B cell (primary cell): ENCODE measurements at regions not wholly inside any gene's neighbourhood (a gene's known extent, or its start where the extent isn't known, plus 50 kb on each side); places are given as distances from the start of the nearest gene placed in this dataset.

ENCODE experiments used
- ATAC-seq: fragments of 200-7000 bp; cut with Tn5 transposase; one replicate; pipeline ENCODE4 v1.10.0; 2021; ENCODE audit warnings: low read depth, mild to moderate bottlenecking, moderate number of reproducible peaks, moderate library complexity
- CTCF ChIA-PET: fragments of 350-600 bp; sonication (Branson Sonifier 250); formaldehyde crosslinking; loops from one replicate; lab custom pipeline; 2021; ENCODE audit warnings: antibody characterized with exemption, inconsistent platforms; lab: Charles Lee
- POLR2A ChIA-PET: fragments of 350-600 bp; sonication (Branson Sonifier 250); formaldehyde crosslinking; loops from one replicate; lab custom pipeline; 2021; ENCODE audit warnings: antibody characterized with exemption; lab: Charles Lee
- DNase-seq: peaks from one replicate; pipeline ENCODE4 v3.0.0; 2013
- H2AFZ ChIP-seq: 2 replicates; pipeline ENCODE4 v1.6.1; 2012; ENCODE audit warnings: mild to moderate bottlenecking, low read depth, low read length; ENCODE audit not compliant: insufficient read depth, poor library complexity, severe bottlenecking
- H3K27ac ChIP-seq, 2 donors: 1 replicate in 1 of 2; 2 replicates in 1 of 2; pipeline ENCODE4 v1.5.1; 2012 to 2013; ENCODE audit warnings: low read length in 2 of 2, mild to moderate bottlenecking in 2 of 2, moderate library complexity in 1 of 2
- H3K27me3 ChIP-seq, 4 experiments: fragments of 200-600 bp in 1 of 4; sonication (generic) in 1 of 4; replicated peaks in 1 of 4; 1 replicate in 2 of 4; 2 replicates in 2 of 4; pipeline versions ENCODE4 v1.6.1 to v1.7.0; 2013 to 2016; ENCODE audit warnings: low read length in 3 of 4, mild to moderate bottlenecking in 2 of 4, mixed read lengths in 1 of 4, moderate library complexity in 1 of 4; ENCODE audit not compliant: insufficient read depth in 4 of 4, control insufficient read depth in 3 of 4; ENCODE audit errors: control extremely low read depth in 1 of 4
- H3K36me3 ChIP-seq, 2 experiments: replicated peaks in 1 of 2; 1 replicate in 1 of 2; 2 replicates in 1 of 2; pipeline versions ENCODE4 v1.6.1 to v1.7.1; 2013; ENCODE audit warnings: low read length in 1 of 2; ENCODE audit not compliant: insufficient read depth in 2 of 2, control insufficient read depth in 1 of 2; ENCODE audit errors: control extremely low read depth in 1 of 2, extremely low read depth in 1 of 2
- H3K4me1 ChIP-seq, 2 donors: fragments of 200-600 bp in 1 of 2; sonication (generic) in 1 of 2; 1 replicate in 1 of 2; 2 replicates in 1 of 2; pipeline versions ENCODE4 v1.5.1 to v1.6.1; 2013 to 2017; ENCODE audit warnings: low read length in 2 of 2; ENCODE audit not compliant: control insufficient read depth in 2 of 2, insufficient read depth in 2 of 2
- H3K4me2 ChIP-seq: replicated peaks from 2 replicates; pipeline ENCODE3; 2012; ENCODE audit warnings: mild to moderate bottlenecking, low read depth, low read length; ENCODE audit not compliant: poor library complexity, severe bottlenecking
- H3K4me3 ChIP-seq, 5 experiments: fragments of 200-600 bp in 1 of 5; sonication (generic) in 1 of 5; 1 replicate in 3 of 5; 2 replicates in 2 of 5; pipeline versions ENCODE4 v1.5.1 to v1.7.0; 2011 to 2016; ENCODE audit warnings: low read length in 4 of 5, mild to moderate bottlenecking in 4 of 5, low read depth in 2 of 5, control low read depth in 1 of 5, moderate library complexity in 1 of 5; ENCODE audit not compliant: insufficient read depth in 1 of 5; ENCODE audit errors: control extremely low read depth in 1 of 5, extremely low read depth in 1 of 5
- H3K79me2 ChIP-seq: fragments of 200-600 bp; sonication (generic); one replicate; pipeline ENCODE4 v1.6.0; 2016; ENCODE audit warnings: low read length; ENCODE audit not compliant: control insufficient read depth, insufficient read depth
- H3K9ac ChIP-seq: fragments of 200-600 bp; sonication (generic); 2 replicates; pipeline ENCODE4 v1.6.1; 2017; ENCODE audit warnings: mild to moderate bottlenecking, low read length, moderate library complexity
- H3K9me3 ChIP-seq, 3 donors: one replicate each; pipeline versions ENCODE4 v1.6.1 to v1.7.1; 2013; ENCODE audit warnings: low read length in 2 of 3; ENCODE audit not compliant: control insufficient read depth in 2 of 3, insufficient read depth in 1 of 3; ENCODE audit errors: control extremely low read depth in 1 of 3
- H4K20me1 ChIP-seq: 2 replicates; pipeline ENCODE4 v1.6.0; 2012; ENCODE audit warnings: mild to moderate bottlenecking, low read length; ENCODE audit not compliant: insufficient read depth, control insufficient read depth, poor library complexity, severe bottlenecking
- H3K27ac Mint-ChIP-seq: one replicate; pipeline ENCODE4 v1.8.0; 2021; ENCODE audit warnings: mixed read lengths
- H3K27me3 Mint-ChIP-seq: one replicate; pipeline ENCODE4 v1.8.0; 2021; ENCODE audit warnings: mixed read lengths
- H3K4me1 Mint-ChIP-seq: one replicate; pipeline ENCODE4 v1.8.0; 2021; ENCODE audit warnings: mixed read lengths
- H3K4me3 Mint-ChIP-seq: one replicate; pipeline ENCODE4 v1.8.0; 2021; ENCODE audit warnings: mixed read lengths
- H3K9me3 Mint-ChIP-seq: one replicate; pipeline ENCODE4 v1.8.0; 2022; ENCODE audit warnings: mixed read lengths; ENCODE audit not compliant: insufficient read depth
- CTCF ChIP-seq: fragments of 200-600 bp; IDR thresholded peaks from one replicate; pipeline ENCODE4 v1.8.0; 2022; ENCODE audit warnings: antibody characterized with exemption, mild to moderate bottlenecking
- EZH2 ChIP-seq: IDR thresholded peaks from 2 replicates; pipeline ENCODE4 v1.6.1; 2012; ENCODE audit warnings: borderline replicate concordance, low read depth, mild to moderate bottlenecking, moderate library complexity, low read length; ENCODE audit not compliant: insufficient read depth, poor library complexity, severe bottlenecking
- WGBS: methylation state at CpG from one replicate; pipeline ENCODE4 v1.1.5; 2013; ENCODE audit warnings: missing lambda C conversion rate; ENCODE audit not compliant: insufficient coverage; 5-methylcytosine and 5-hydroxymethylcytosine counted together
- intact Hi-C: fragments of 100-400 bp; cut with micrococcal nuclease; formaldehyde crosslinking; loops from one replicate; pipeline ENCODE4 v1.10.0; 2022

GRCh38 chr5:82470185-82470994, 192.2 kb upstream of the RPS23 start:
- no peak overlapping the region for H3K4me3 ChIP-seq
- no peaks in the 10 kb centered on the region for H3K79me2 ChIP-seq
- no peaks in the 10 kb centered on the region for H3K9me3 ChIP-seq
- no peak for ATAC-seq
- intact Hi-C loops, result no loop called here
- WGBS, result 89% methylated on average over 1 of the region's 6 CpGs
- DNase-seq, result no peak
- H3K27me3 ChIP-seq, result no peaks in the 10 kb centered on the region
- H4K20me1 ChIP-seq, result no peaks in the 10 kb centered on the region
- ChIA-PET CTCF (no interaction called here), POLR2A (no interaction called here)
- Mint-ChIP-seq H3K4me3 (no peak overlapping the region), H3K27ac (no peak overlapping the region), H3K27me3 (peaks cover 4% of the 10 kb centered on the region), H3K4me1 (no peaks in the 10 kb centered on the region), H3K9me3 (no peaks in the 10 kb centered on the region)
- H3K4me1 ChIP-seq, result no peaks in the 10 kb centered on the region
- H2AFZ ChIP-seq, result no peak overlapping the region
- H3K27ac ChIP-seq, result no peak overlapping the region
- H3K9ac ChIP-seq, result no peak overlapping the region
- no peaks in the 10 kb centered on the region for H3K36me3 ChIP-seq
- no peak overlapping the region for H3K4me2 ChIP-seq
- TF ChIP-seq EZH2, result no peak
- no peak for TF ChIP-seq CTCF

- 100% methylated on average over 1 of the region's 6 CpGs for WGBS
- H3K27me3 ChIP-seq, result no peaks in the 10 kb centered on the region
- H3K9ac ChIP-seq, result no peak overlapping the region
- H3K4me2 ChIP-seq, result no peak overlapping the region
- H3K27ac ChIP-seq, result no peak overlapping the region
- Mint-ChIP-seq H3K4me3 (no peak overlapping the region), H3K27me3 (no peaks in the 10 kb centered on the region), H3K27ac (no peak overlapping the region), H3K4me1 (no peaks in the 10 kb centered on the region), H3K9me3 (peaks cover 5% of the 10 kb centered on the region)
- H3K4me1 ChIP-seq, result no peaks in the 10 kb centered on the region
- intact Hi-C loops, result no loop called here
- no peak overlapping the region for H2AFZ ChIP-seq
- no peak overlapping the region for H3K4me3 ChIP-seq
- ChIA-PET POLR2A (no interaction called here), CTCF (no interaction called here)
- ATAC-seq, result no peak
- H3K36me3 ChIP-seq, result no peaks in the 10 kb centered on the region
- no peak for TF ChIP-seq CTCF
- no peak for TF ChIP-seq EZH2
- no peak for DNase-seq
- no peaks in the 10 kb centered on the region for H3K79me2 ChIP-seq
- H4K20me1 ChIP-seq, result no peaks in the 10 kb centered on the region
- H3K9me3 ChIP-seq, result no peaks in the 10 kb centered on the region
These were observed 188.9 kb upstream of the RPS23 start for GRCh38 chr5:82466986-82467561.
